ENCODE measurements at regions not wholly inside any gene's neighbourhood (a gene's known extent, or its start where the extent isn't known, plus 50 kb on each side); places are given as distances from the start of the nearest gene placed in this dataset.
"Not testable (repeated sequence)": the region's sequence is repeated elsewhere in the genome, so short reads cannot be mapped to it uniquely, and the experiment has no call there.

GRCh38 chr15:84155792-84156587, 79.6 kb upstream of the GOLGA6L4 start:
- H3K36me3 ChIP-seq; H3K9me3 ChIP-seq (replicated peaks); H3K27ac ChIP-seq (replicated peaks); H3K4me3 ChIP-seq; H3K27me3 ChIP-seq (ENCODE audit: low read depth); intact Hi-C loops (cut with micrococcal nuclease); DNase-seq; H3K4me1 ChIP-seq: not testable (repeated sequence)

- H3K9me3 ChIP-seq (replicated peaks); H3K4me3 ChIP-seq; DNase-seq; H3K27me3 ChIP-seq (ENCODE audit: low read depth); H3K27ac ChIP-seq (replicated peaks); intact Hi-C loops (cut with micrococcal nuclease); H3K36me3 ChIP-seq; H3K4me1 ChIP-seq: not testable (repeated sequence)
These were observed 79.1 kb upstream of the GOLGA6L4 start for GRCh38 chr15:84156588-84156840.

- intact Hi-C loops (cut with micrococcal nuclease); H3K4me1 ChIP-seq: not testable (repeated sequence)
These were observed 78.4 kb upstream of the GOLGA6L4 start for GRCh38 chr15:84157056-84157632.

GRCh38 chr15:84157857-84158256, 77.7 kb upstream of the GOLGA6L4 start:
- H3K27me3 ChIP-seq (ENCODE audit: low read depth); H3K4me3 ChIP-seq; H3K36me3 ChIP-seq; H3K9me3 ChIP-seq (replicated peaks); DNase-seq; intact Hi-C loops (cut with micrococcal nuclease); H3K27ac ChIP-seq (replicated peaks); H3K4me1 ChIP-seq: not testable (repeated sequence)

More at GRCh38 chr15:84157056-84157632, 78.4 kb upstream of the GOLGA6L4 start:
- not testable (repeated sequence) for H3K4me3 ChIP-seq; H3K9me3 ChIP-seq (replicated peaks); H3K36me3 ChIP-seq; H3K27ac ChIP-seq (replicated peaks); H3K27me3 ChIP-seq (ENCODE audit: low read depth); DNase-seq

- H3K27ac ChIP-seq (replicated peaks); intact Hi-C loops (cut with micrococcal nuclease); H3K4me1 ChIP-seq; H3K36me3 ChIP-seq; H3K4me3 ChIP-seq; H3K27me3 ChIP-seq (ENCODE audit: low read depth); DNase-seq; H3K9me3 ChIP-seq (replicated peaks): not testable (repeated sequence)
These were observed 76.0 kb upstream of the GOLGA6L4 start for GRCh38 chr15:84159346-84160269.

GRCh38 chr15:84164423-84165292, 70.9 kb upstream of the GOLGA6L4 start:
- H3K36me3 ChIP-seq; H3K4me3 ChIP-seq; H3K4me1 ChIP-seq; intact Hi-C loops (cut with micrococcal nuclease); DNase-seq; H3K27me3 ChIP-seq (ENCODE audit: low read depth); H3K9me3 ChIP-seq (replicated peaks); H3K27ac ChIP-seq (replicated peaks): not testable (repeated sequence)

- intact Hi-C loops (cut with micrococcal nuclease); H3K4me1 ChIP-seq; H3K27ac ChIP-seq (replicated peaks); DNase-seq; H3K36me3 ChIP-seq; H3K4me3 ChIP-seq; H3K9me3 ChIP-seq (replicated peaks); H3K27me3 ChIP-seq (ENCODE audit: low read depth): not testable (repeated sequence)
These were observed 65.5 kb upstream of the GOLGA6L4 start for GRCh38 chr15:84170029-84170428.

- H3K4me1 ChIP-seq; intact Hi-C loops (cut with micrococcal nuclease); H3K27ac ChIP-seq (replicated peaks); H3K36me3 ChIP-seq; H3K27me3 ChIP-seq (ENCODE audit: low read depth); DNase-seq; H3K9me3 ChIP-seq (replicated peaks): not testable (repeated sequence)
- peak overlapping the region; percentile 54 for H3K4me3 ChIP-seq
These were observed 62.4 kb upstream of the GOLGA6L4 start for GRCh38 chr15:84173231-84173610.

All from left ventricle myocardium inferior (tissue), 1 donor.